KMS-11 (cell line): ENCODE measurements at regions not wholly inside any gene's neighbourhood (a gene's known extent, or its start where the extent isn't known, plus 50 kb on each side); places are given as distances from the start of the nearest gene placed in this dataset.

Experiments used
- H2AFZ ChIP-seq: fragments of 200-600 bp; sonication (generic); 2 replicates; pipeline ENCODE4 v1.6.1; 2016; ENCODE audit warnings: antibody characterized with exemption, mixed run types, low read depth
- H3K27ac ChIP-seq: fragments of 200-600 bp; sonication (generic); 2 replicates; pipeline ENCODE4 v1.6.1; 2016; ENCODE audit warnings: mild to moderate bottlenecking, mixed run types
- H3K27me3 ChIP-seq: fragments of 200-600 bp; sonication (generic); 2 replicates; pipeline ENCODE4 v1.6.1; 2017; ENCODE audit warnings: mild to moderate bottlenecking, low read depth, mixed run types, moderate library complexity; ENCODE audit not compliant: insufficient read depth
- H3K36me3 ChIP-seq: fragments of 200-600 bp; sonication (generic); 2 replicates; pipeline ENCODE4 v1.6.1; 2017; ENCODE audit warnings: mild to moderate bottlenecking, mixed run types; ENCODE audit not compliant: insufficient read depth
- H3K4me1 ChIP-seq: fragments of 200-600 bp; sonication (generic); 2 replicates; pipeline ENCODE4 v1.6.1; 2016; ENCODE audit warnings: mild to moderate bottlenecking, low read depth, mixed run types; ENCODE audit not compliant: poor library complexity, severe bottlenecking
- H3K4me2 ChIP-seq: fragments of 200-600 bp; sonication (generic); 2 replicates; pipeline ENCODE4 v1.7.0; 2016; ENCODE audit warnings: mild to moderate bottlenecking, mixed run types
- H3K4me3 ChIP-seq: fragments of 200-600 bp; sonication (generic); IDR thresholded peaks from 2 replicates; pipeline ENCODE4 v1.6.1; 2017; ENCODE audit warnings: low read depth, low read length, mixed read lengths; ENCODE audit not compliant: insufficient read depth
- H3K79me2 ChIP-seq: fragments of 200-600 bp; sonication (generic); 2 replicates; pipeline ENCODE4 v1.6.1; 2016; ENCODE audit warnings: low read depth, mixed run types; ENCODE audit not compliant: insufficient read depth
- H3K9ac ChIP-seq: fragments of 200-600 bp; sonication (generic); 2 replicates; pipeline ENCODE4 v1.6.1; 2016; ENCODE audit warnings: mild to moderate bottlenecking, mixed run types
- H4K20me1 ChIP-seq: fragments of 200-600 bp; sonication (generic); 2 replicates; pipeline ENCODE4 v1.6.1; 2016; ENCODE audit warnings: mild to moderate bottlenecking, mixed run types; ENCODE audit not compliant: insufficient read depth
- TF ChIP-seq, protein P1 (sequence below): fragments of 200-600 bp; sonication (generic); conservative IDR thresholded peaks from 2 replicates; pipeline ENCODE4 v1.6.1; 2017; ENCODE audit warnings: low read depth, mild to moderate bottlenecking, antibody characterized with exemption, low read length, moderate library complexity, mixed read lengths

DNA sequence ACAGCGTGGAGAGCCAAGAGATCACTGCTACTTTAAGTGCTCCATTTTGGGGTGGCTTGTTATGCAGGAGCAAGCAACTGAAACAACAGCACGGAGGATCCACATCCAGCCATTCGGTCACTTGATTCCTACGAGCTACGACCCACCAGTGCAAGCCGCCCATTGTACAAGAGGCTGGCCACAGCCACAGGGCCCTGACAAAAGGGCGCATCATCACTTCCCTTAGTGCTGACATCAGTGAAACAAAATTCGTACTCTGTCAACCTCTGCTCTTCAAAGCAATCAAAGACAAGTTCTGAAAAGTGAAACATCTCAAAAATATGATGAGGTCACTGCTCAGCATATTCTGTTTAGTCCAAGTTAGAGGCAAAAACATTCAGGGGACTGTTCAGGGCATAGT, 168.4 kb downstream of the GADD45G start:
- H3K4me2 ChIP-seq = peak overlapping the region; percentile 26
- peaks cover 22% of the 10 kb centered on the region for H3K4me1 ChIP-seq
- peak overlapping the region; percentile 43; the same call in 1 of the 2 replicates for H2AFZ ChIP-seq
- no peaks in the 10 kb centered on the region for H3K36me3 ChIP-seq
- TF ChIP-seq, protein P1, sequence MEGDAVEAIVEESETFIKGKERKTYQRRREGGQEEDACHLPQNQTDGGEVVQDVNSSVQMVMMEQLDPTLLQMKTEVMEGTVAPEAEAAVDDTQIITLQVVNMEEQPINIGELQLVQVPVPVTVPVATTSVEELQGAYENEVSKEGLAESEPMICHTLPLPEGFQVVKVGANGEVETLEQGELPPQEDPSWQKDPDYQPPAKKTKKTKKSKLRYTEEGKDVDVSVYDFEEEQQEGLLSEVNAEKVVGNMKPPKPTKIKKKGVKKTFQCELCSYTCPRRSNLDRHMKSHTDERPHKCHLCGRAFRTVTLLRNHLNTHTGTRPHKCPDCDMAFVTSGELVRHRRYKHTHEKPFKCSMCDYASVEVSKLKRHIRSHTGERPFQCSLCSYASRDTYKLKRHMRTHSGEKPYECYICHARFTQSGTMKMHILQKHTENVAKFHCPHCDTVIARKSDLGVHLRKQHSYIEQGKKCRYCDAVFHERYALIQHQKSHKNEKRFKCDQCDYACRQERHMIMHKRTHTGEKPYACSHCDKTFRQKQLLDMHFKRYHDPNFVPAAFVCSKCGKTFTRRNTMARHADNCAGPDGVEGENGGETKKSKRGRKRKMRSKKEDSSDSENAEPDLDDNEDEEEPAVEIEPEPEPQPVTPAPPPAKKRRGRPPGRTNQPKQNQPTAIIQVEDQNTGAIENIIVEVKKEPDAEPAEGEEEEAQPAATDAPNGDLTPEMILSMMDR = no peak
- no peak overlapping the region; the same call in 1 of the 2 replicates for H3K27ac ChIP-seq
- no peak overlapping the region for H3K4me3 ChIP-seq
- no peaks in the 10 kb centered on the region for H3K27me3 ChIP-seq
- no peaks in the 10 kb centered on the region for H4K20me1 ChIP-seq
- H3K9ac ChIP-seq = no peak overlapping the region; the same call in 1 of the 2 replicates
- H3K79me2 ChIP-seq = no peaks in the 10 kb centered on the region

DNA sequence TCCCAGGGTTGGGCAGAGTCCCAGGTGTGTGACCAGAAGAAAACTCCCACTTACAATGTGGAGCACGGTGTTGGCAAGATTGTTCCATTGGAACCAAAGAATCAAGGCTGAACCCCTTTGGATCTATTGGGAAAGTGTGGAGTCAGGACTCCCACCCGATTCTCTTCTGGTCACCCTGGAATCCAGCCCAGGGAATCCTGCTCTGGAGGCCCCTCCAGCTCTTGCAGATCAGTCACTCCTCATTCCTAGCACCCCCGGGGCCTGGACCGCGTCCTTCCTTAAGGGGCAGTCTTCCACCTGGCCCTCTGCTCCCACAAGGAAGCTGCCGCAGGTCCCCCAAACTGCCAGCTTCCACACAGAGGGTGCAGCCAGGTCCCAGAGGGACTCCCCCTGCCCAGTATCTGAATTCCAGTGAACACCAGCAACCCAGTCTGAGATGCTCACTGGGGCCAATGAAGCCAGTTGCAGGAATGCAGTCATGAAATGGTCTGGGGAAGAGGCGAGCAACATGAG, 170.1 kb downstream of the GADD45G start:
- Histone ChIP-seq H3K4me3 (no peak overlapping the region), H2AFZ (no peak overlapping the region), H3K4me2 (no peak overlapping the region), H3K36me3 (no peaks in the 10 kb centered on the region), H3K27ac (no peak overlapping the region), H3K79me2 (no peaks in the 10 kb centered on the region), H3K9ac (no peak overlapping the region), H3K27me3 (no peaks in the 10 kb centered on the region), H3K4me1 (peaks cover 22% of the 10 kb centered on the region), H4K20me1 (no peaks in the 10 kb centered on the region)
- TF ChIP-seq, protein P1 = no peak

DNA sequence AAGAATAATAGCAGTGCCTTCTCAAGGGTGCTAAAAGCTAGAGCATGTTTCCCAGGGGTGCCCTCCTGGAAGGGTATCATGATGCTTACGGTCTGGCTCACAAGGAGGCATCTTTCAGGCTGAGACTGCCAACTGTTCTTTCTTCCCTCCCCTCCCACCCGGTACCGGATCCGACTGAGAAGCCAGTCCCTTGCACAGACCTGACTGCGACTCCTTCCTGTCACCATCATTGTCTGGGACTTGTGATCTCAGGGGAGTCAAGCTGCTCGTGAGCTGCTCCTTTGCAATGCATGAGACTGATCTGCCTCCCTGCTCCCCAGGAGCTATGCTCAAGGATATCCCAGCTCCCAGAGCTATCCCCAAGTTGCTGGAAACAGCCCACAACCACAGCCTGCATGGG, 170.8 kb downstream of the GADD45G start:
- TF ChIP-seq, protein P1 = no peak
- H4K20me1 ChIP-seq = no peaks in the 10 kb centered on the region

DNA sequence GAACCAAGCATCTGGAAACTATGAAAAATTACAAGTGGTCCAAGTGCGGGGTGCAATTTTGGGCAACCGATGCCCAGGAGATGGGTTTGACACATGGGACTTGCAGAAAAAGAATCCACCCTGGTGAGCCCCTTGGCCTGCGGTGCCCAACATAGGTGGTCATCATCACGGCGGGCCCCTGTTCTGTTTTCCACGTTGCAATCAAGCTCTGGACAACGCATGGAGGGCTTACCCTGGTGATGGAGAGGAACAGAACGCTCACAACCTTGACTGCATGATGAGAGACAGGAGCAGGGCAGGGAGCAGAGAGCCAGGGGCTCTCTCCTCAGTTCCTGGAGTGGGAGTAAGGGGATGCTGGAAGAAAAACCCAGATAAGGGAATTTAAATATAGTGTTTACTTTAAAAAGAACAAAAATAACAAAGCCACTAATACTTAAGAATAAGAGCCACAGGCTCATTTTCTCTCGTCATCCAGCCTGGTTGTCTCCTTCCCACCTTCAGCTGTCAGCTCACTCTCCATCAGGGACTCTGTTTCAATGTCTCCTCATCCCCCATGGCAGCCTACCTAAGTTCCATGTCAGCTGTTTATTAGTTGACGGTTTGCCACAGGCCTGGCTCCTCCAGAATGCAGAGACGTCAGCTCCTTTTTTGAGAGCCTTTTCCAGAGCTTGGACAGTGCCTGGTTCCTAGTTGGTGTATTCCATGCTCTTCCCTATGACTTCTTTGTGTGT, 172.1 kb downstream of the GADD45G start:
- Histone ChIP-seq H3K27me3 (no peaks in the 10 kb centered on the region), H3K36me3 (no peaks in the 10 kb centered on the region), H3K79me2 (no peaks in the 10 kb centered on the region), H3K4me2 (no peak overlapping the region), H3K27ac (no peak overlapping the region), H3K4me1 (peaks cover 16% of the 10 kb centered on the region), H3K4me3 (no peak overlapping the region), H4K20me1 (no peaks in the 10 kb centered on the region), H2AFZ (no peak overlapping the region), H3K9ac (no peak overlapping the region)
- TF ChIP-seq, protein P1 = no peak

More for the DNA sequence above, 170.8 kb downstream of the GADD45G start:
- H3K4me1 ChIP-seq = peaks cover 21% of the 10 kb centered on the region
- no peaks in the 10 kb centered on the region for H3K27me3 ChIP-seq
- H3K9ac ChIP-seq = no peak overlapping the region
- H3K27ac ChIP-seq = no peak overlapping the region
- no peak overlapping the region for H3K4me3 ChIP-seq
- H2AFZ ChIP-seq = no peak overlapping the region
- no peaks in the 10 kb centered on the region for H3K36me3 ChIP-seq
- no peaks in the 10 kb centered on the region for H3K79me2 ChIP-seq
- H3K4me2 ChIP-seq = no peak overlapping the region
